Amniotic stem cell (primary cell): ENCODE measurements at regions not wholly inside any gene's neighbourhood (a gene's known extent, or its start where the extent isn't known, plus 50 kb on each side); places are given as distances from the start of the nearest gene placed in this dataset.

Experiments used
- DNase-seq: peaks from one replicate; lab custom pipeline; 2025; lab: John Stamatoyannopoulos, UW

- no peak for DNase-seq
Observed at GRCh38 chr5:162324328-162324727, 256.8 kb downstream of the GABRG2 start.

DNA sequence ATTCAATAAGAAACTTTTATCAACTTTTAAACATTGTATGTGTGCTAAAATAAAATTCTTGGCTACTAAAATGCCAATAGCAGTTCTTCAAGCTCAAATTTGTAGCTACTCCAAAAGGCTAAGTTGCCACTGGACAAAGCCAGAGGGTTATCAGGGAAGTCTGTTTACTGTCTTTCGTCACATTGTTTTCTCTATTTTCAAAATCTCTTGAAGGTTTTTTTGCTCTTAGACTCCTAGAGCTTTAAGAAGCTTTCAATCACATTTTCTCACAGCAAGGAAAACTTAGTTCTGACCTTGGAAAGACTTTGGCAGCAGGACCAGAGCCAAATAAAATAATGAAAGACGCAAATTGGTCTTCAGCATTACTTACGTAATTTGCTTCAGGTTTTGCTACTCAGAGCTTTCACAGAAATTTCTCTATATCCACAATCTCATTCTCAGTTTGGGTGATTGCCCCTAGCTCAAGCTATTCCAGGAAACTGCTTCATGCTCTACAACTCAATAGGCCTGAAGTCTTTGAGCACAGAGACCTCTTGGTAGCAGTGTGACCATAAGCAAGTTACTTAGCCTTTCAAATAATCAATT, 257.7 kb downstream of the GABRG2 start:
- DNase-seq, result no peak

DNA sequence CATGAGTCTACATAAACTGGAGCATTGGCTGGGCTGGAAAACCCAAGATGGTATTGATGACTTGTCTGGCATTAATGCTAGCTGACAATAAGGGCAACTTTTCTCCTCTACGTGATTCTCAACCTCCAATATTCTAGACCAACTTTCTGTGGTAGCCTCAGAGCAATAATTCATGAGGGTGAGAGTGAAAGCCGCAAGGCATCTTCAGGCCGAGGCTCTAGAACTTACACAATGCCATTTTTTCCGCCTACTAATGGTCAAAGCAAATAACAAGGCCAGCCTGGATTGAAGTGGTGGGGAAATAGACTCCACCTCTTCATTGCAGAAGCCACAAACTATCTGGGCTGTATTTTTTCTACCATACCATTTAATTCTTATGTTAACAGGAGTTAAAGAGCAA, 267.4 kb downstream of the GABRG2 start:
- no peak for DNase-seq

- no peak for DNase-seq
Observed at GRCh38 chr5:162360373-162360931, 292.9 kb downstream of the GABRG2 start.

- no peak for DNase-seq
Observed at GRCh38 chr5:162372256-162372655, 304.7 kb downstream of the GABRG2 start.

DNA sequence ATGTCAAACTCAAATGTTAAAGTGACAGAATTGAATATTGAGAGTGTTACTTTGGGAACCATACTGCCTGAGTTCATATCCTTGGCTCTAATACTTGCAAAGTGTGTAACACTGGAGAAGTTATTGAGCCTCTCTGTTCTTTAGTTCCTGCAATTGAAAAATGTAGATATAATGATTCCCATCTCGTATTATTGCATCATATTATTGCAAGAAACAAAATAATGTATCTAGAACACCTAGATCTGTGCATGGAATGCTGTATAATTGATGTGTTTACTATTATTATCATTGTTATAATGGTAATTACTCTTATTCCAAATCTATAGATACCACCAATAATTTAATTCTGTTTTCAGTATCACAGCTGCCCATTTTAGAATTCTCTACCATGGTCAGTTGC, 310.3 kb downstream of the GABRG2 start:
- DNase-seq, result no peak

- DNase-seq, result no peak
Observed at GRCh38 chr5:162382839-162383238, 315.3 kb downstream of the GABRG2 start.

- DNase-seq, result no peak
Observed at GRCh38 chr5:162384225-162384624, 316.7 kb downstream of the GABRG2 start.

GRCh38 chr5:162391833-162392232, 324.3 kb downstream of the GABRG2 start:
- DNase-seq, result no peak

GRCh38 chr5:162392336-162392735, 324.8 kb downstream of the GABRG2 start:
- DNase-seq, result no peak

- DNase-seq, result no peak
Observed at GRCh38 chr5:162393534-162393933, 326.0 kb downstream of the GABRG2 start.

- DNase-seq, result no peak
Observed at GRCh38 chr5:162407614-162408013, 340.0 kb downstream of the GABRG2 start.

DNA sequence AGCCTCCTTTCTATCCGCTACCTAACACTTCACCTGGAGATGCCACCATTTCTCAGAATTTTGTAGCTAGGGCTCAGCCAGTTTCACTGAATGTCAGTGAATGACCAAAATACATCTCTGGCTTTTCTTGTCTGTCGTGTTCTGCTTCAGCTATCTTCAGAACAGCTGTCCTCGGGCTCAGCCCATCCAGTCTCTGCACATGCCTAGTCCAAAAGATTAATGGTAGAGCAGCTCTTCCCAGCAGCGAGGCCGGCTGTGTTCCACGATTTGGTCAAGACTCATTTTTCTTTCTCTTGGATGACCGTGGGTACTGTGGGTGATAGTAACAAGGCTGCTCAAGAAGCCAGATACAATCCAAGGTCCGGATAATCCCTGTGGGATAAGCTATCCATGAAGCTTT, 342.8 kb downstream of the GABRG2 start:
- DNase-seq, result no peak

DNA sequence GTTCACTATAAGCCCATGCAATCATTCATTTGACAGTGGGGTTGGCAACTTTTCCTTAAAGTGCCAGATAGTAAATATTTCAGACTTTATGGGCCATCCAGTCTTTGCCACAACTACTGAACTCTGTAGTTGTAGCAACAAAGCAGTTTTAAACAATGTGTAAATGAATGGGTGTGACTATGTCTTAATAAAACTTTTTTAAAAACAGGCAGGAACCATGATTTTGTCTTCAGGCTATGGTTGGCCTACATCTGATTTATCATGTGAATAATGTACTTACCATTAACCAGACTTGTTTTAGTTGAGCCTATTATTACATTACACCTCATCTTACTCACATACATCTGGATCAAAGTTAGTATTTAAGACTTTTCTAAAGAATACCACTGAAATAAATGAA, 361.6 kb downstream of the GABRG2 start:
- no peak for DNase-seq

DNA sequence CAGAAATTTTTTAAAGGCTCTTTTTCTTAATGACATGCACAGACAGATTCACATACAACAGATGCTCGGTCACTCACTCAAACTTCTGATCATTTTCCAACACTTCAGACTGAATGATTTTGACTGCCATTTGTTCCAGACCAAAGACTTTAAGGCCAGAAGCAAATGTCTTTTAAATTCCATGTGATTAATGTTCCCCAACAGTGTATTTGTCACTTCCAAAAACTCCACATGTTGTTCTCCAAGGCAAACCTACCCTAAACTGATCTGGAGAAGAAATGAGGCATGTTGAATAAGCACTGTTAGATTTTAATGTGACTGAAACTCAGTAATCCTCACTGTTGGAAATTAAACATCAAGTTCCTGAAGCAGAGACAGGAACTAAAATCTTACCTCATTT, 366.7 kb downstream of the GABRG2 start:
- no peak for DNase-seq

- no peak for DNase-seq
Observed at GRCh38 chr5:162436055-162436454, 368.5 kb downstream of the GABRG2 start.

GRCh38 chr5:162444129-162444762, 376.7 kb downstream of the GABRG2 start:
- DNase-seq, result no peak

GRCh38 chr5:162456086-162456485, 388.5 kb downstream of the GABRG2 start:
- DNase-seq, result no peak

DNA sequence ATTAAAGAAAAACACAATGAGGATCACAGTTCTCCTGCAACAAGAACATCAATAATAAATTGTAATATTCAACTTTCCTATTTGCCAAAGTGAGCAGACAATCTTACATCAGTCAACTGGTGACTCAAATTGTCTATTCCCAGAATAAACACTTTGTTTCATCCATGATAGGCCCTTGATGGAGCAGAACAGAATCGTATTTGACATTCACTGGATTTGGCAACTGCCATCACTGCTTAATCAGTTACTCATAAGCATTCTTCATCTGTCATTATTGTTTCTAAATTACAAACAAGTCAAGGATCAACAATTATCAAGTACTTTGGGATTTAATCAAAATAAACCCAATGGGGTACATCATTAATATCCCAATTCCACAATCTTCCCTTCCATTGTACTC, 398.4 kb downstream of the GABRG2 start:
- DNase-seq, result no peak

- no peak for DNase-seq
Observed at GRCh38 chr5:162473041-162473714, 405.6 kb downstream of the GABRG2 start.

- DNase-seq, result no peak
Observed at GRCh38 chr5:162474239-162474638, 406.7 kb downstream of the GABRG2 start.

DNA sequence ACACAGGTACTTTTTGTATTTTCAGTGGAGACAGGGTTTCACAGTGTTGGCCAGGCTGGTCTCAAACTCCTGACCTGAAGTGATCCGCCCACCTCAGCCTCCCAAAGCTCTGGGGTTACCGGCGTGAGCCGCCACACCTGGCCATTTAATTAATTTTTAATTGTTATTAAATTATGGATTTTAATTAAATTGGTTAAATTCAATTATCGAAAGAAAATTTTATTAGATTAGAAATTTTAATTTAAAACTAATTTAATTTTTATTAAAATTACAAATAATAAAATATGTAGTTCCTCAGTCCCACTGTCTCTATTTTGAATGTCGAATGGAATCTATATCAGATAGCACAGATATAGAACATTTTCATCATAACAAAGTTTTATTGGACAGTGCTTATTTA, 416.5 kb downstream of the GABRG2 start:
- DNase-seq, result no peak

GRCh38 chr5:162484986-162485385, 417.4 kb downstream of the GABRG2 start:
- DNase-seq, result no peak
